ENCODE measurements at regions not wholly inside any gene's neighbourhood (a gene's known extent, or its start where the extent isn't known, plus 50 kb on each side); places are given as distances from the start of the nearest gene placed in this dataset.

- no peak for TF ChIP-seq POLR2AphosphoS5 (IDR thresholded peaks at IDR 0.05)
- no peak for TF ChIP-seq POLR2A (IDR thresholded peaks at IDR 0.05)
- no peak for TF ChIP-seq CTCF (IDR thresholded peaks at IDR 0.05)
- TF ChIP-seq EP300 (IDR thresholded peaks at IDR 0.05) = no peak
- Histone ChIP-seq H3K4me3 (no peak overlapping the region), H3K27me3 (no peaks in the 10 kb centered on the region), H3K36me3 (no peaks in the 10 kb centered on the region), H3K9me3 (no peaks in the 10 kb centered on the region), H3K4me1 (no peaks in the 10 kb centered on the region), H3K27ac (no peak overlapping the region)
- intact Hi-C loops (cut with DNase I; ENCODE audit: low total_unique reads) = no loop called here
- no peak for DNase-seq
- 50 to 79% (median 72%) methylated on average over 1 of the region's 1 CpG for WGBS, 5 donors
Observed at GRCh38 chr11:36824349-36824748, 226.3 kb upstream of the RAG2 start.

- Histone ChIP-seq H3K36me3 (no peaks in the 10 kb centered on the region), H3K9me3 (no peaks in the 10 kb centered on the region), H3K27ac (no peak overlapping the region), H3K27me3 (no peaks in the 10 kb centered on the region), H3K4me1 (no peaks in the 10 kb centered on the region), H3K4me3 (no peak overlapping the region)
- no peak for DNase-seq
- no peak for TF ChIP-seq POLR2AphosphoS5 (IDR thresholded peaks at IDR 0.05)
- no peak for TF ChIP-seq CTCF (IDR thresholded peaks at IDR 0.05)
- no peak for TF ChIP-seq EP300 (IDR thresholded peaks at IDR 0.05)
- TF ChIP-seq POLR2A (IDR thresholded peaks at IDR 0.05) = no peak
- WGBS, 5 donors = 84 to 100% (median 90%) methylated on average over 1 of the region's 1 CpG
- intact Hi-C loops (cut with DNase I; ENCODE audit: low total_unique reads) = no loop called here
Observed at GRCh38 chr11:36822829-36823228, 224.8 kb upstream of the RAG2 start.

- intact Hi-C loops (cut with DNase I; ENCODE audit: low total_unique reads) = no loop called here
- Histone ChIP-seq H3K4me1 (no peaks in the 10 kb centered on the region), H3K4me3 (no peak overlapping the region), H3K27ac (no peak overlapping the region), H3K27me3 (no peaks in the 10 kb centered on the region), H3K36me3 (no peaks in the 10 kb centered on the region), H3K9me3 (no peaks in the 10 kb centered on the region)
- TF ChIP-seq POLR2AphosphoS5 (IDR thresholded peaks at IDR 0.05) (no peak), CTCF (IDR thresholded peaks at IDR 0.05) (no peak), POLR2A (IDR thresholded peaks at IDR 0.05) (no peak), EP300 (IDR thresholded peaks at IDR 0.05) (no peak)
- no peak for DNase-seq
- WGBS, 5 donors = 55 to 66% (median 56%) methylated on average over 2 of the region's 2 CpGs
Observed at GRCh38 chr11:36818410-36818809, 220.4 kb upstream of the RAG2 start.

GRCh38 chr11:36817336-36817965 lies 219.4 kb upstream of the RAG2 start:
- DNase-seq = no peak
- H3K4me1 ChIP-seq = no peaks in the 10 kb centered on the region
- TF ChIP-seq POLR2A (IDR thresholded peaks at IDR 0.05) (no peak), EP300 (IDR thresholded peaks at IDR 0.05) (no peak), CTCF (IDR thresholded peaks at IDR 0.05) (no peak), POLR2AphosphoS5 (IDR thresholded peaks at IDR 0.05) (no peak)
- no peaks in the 10 kb centered on the region for H3K9me3 ChIP-seq
- no peaks in the 10 kb centered on the region for H3K36me3 ChIP-seq
- no peak overlapping the region for H3K4me3 ChIP-seq
- H3K27me3 ChIP-seq = no peaks in the 10 kb centered on the region
- intact Hi-C loops (cut with DNase I; ENCODE audit: low total_unique reads) = no loop called here
- H3K27ac ChIP-seq = no peak overlapping the region
- WGBS, 5 donors = 68 to 78% (median 77%) methylated on average over 6 of the region's 6 CpGs

Measured in stomach (tissue), 8 donors.